Breast epithelium (tissue), 4 donors: ENCODE measurements at regions not wholly inside any gene's neighbourhood (a gene's known extent, or its start where the extent isn't known, plus 50 kb on each side); places are given as distances from the start of the nearest gene placed in this dataset.

ENCODE experiments used
- DNase-seq, 2 donors: peaks; one replicate each; pipeline ENCODE4 v3.0.0-alpha.2; 2019; ENCODE audit warnings: low spot score in 2 of 2
- H3K27ac ChIP-seq, 2 donors: fragments of 200-600 bp; sonication (generic) in 1 of 2; one replicate each; pipeline ENCODE4 v1.5.1; 2016 to 2019; ENCODE audit warnings: mild to moderate bottlenecking in 1 of 2
- H3K27me3 ChIP-seq, 2 donors: fragments of 200-600 bp; sonication (generic) in 1 of 2; one replicate each; pipeline versions ENCODE4 v1.5.1 to v1.6.0; 2017 to 2019; ENCODE audit warnings: control low read depth in 1 of 2, mild to moderate bottlenecking in 1 of 2
- H3K36me3 ChIP-seq: fragments of 200-600 bp; one replicate; pipeline ENCODE4 v1.5.1; 2019
- H3K4me1 ChIP-seq, 2 donors: fragments of 200-600 bp; sonication (generic); one replicate each; pipeline ENCODE4 v1.5.1; 2016 to 2019; ENCODE audit warnings: control low read depth in 1 of 2
- H3K4me3 ChIP-seq, 3 donors: fragments of 200-600 bp; sonication (generic); 1 replicate in 2 of 3; 2 replicates in 1 of 3; pipeline ENCODE4 v1.5.1; 2016 to 2019; ENCODE audit warnings: mild to moderate bottlenecking in 3 of 3, moderate library complexity in 2 of 3
- H3K9me3 ChIP-seq, 2 donors: fragments of 200-600 bp; sonication (generic) in 1 of 2; one replicate each; pipeline ENCODE4 v1.5.1; 2016 to 2019; ENCODE audit warnings: control low read depth in 1 of 2
- CTCF ChIP-seq, 3 donors: fragments of 450-650 bp; IDR thresholded peaks; one replicate each; pipeline ENCODE4 v1.5.1; 2016 to 2017; ENCODE audit warnings: antibody characterized with exemption in 3 of 3, mild to moderate bottlenecking in 3 of 3, moderate library complexity in 3 of 3
- POLR2A ChIP-seq: fragments of 450-650 bp; IDR thresholded peaks from one replicate; pipeline ENCODE4 v1.6.1; 2016; ENCODE audit warnings: antibody characterized with exemption, mild to moderate bottlenecking, moderate library complexity
- POLR2AphosphoS5 ChIP-seq, 3 donors: sonication (generic); formaldehyde crosslinking; IDR thresholded peaks; one replicate each; pipeline ENCODE4 v1.6.1; 2017; ENCODE audit warnings: antibody characterized with exemption in 3 of 3
- intact Hi-C: fragments of 100-400 bp; cut with DNase I; formaldehyde crosslinking; loops from one replicate; pipeline ENCODE4 v1.15.1; 2023; ENCODE audit warnings: low total_unique reads

GRCh38 chr7:68922850-68923249 is 675.4 kb upstream of the AUTS2 start:
- Histone ChIP-seq H3K9me3 (peaks cover 10 to 11% of the 10 kb centered on the region in 2 donors), H3K36me3 (no peaks in the 10 kb centered on the region), H3K27ac (no peak overlapping the region), H3K4me3 (no peak overlapping the region), H3K4me1 (no peaks in the 10 kb centered on the region), H3K27me3 (no peaks in the 10 kb centered on the region)
- no peak for TF ChIP-seq CTCF (IDR thresholded peaks at IDR 0.05)
- TF ChIP-seq POLR2AphosphoS5 (IDR thresholded peaks at IDR 0.05): no peak
- no peak for TF ChIP-seq POLR2A
- DNase-seq: no peak
- intact Hi-C loops: no loop called here

GRCh38 chr7:68925241-68925640 is 673.0 kb upstream of the AUTS2 start:
- Histone ChIP-seq H3K36me3 (no peaks in the 10 kb centered on the region), H3K4me3 (no peak overlapping the region), H3K9me3 (peaks cover 10 to 11% of the 10 kb centered on the region in 2 donors), H3K27ac (no peak overlapping the region), H3K4me1 (no peaks in the 10 kb centered on the region), H3K27me3 (no peaks in the 10 kb centered on the region)
- no peak for DNase-seq
- intact Hi-C loops: no loop called here
- no peak for TF ChIP-seq CTCF (IDR thresholded peaks at IDR 0.05)
- TF ChIP-seq POLR2A: no peak
- no peak for TF ChIP-seq POLR2AphosphoS5 (IDR thresholded peaks at IDR 0.05)

GRCh38 chr7:68929781-68930261 is 668.5 kb upstream of the AUTS2 start:
- DNase-seq: no peak
- no peaks in the 10 kb centered on the region for H3K36me3 ChIP-seq
- H3K27me3 ChIP-seq: no peaks in the 10 kb centered on the region
- peaks cover 0 to 7% of the 10 kb centered on the region in 2 donors for H3K9me3 ChIP-seq
- no peaks in the 10 kb centered on the region for H3K4me1 ChIP-seq
- TF ChIP-seq POLR2A (no peak), POLR2AphosphoS5 (IDR thresholded peaks at IDR 0.05) (no peak), CTCF (IDR thresholded peaks at IDR 0.05) (no peak)
- H3K4me3 ChIP-seq: no peak overlapping the region
- no peak overlapping the region for H3K27ac ChIP-seq
- intact Hi-C loops: no loop called here

- TF ChIP-seq CTCF (IDR thresholded peaks at IDR 0.05): no peak
- TF ChIP-seq POLR2A: no peak
- TF ChIP-seq POLR2AphosphoS5 (IDR thresholded peaks at IDR 0.05): no peak
- Histone ChIP-seq H3K4me3 (no peak overlapping the region), H3K9me3 (peaks cover 0 to 7% of the 10 kb centered on the region in 2 donors), H3K36me3 (no peaks in the 10 kb centered on the region), H3K4me1 (no peaks in the 10 kb centered on the region), H3K27me3 (no peaks in the 10 kb centered on the region), H3K27ac (no peak overlapping the region)
- DNase-seq: no peak
- intact Hi-C loops: no loop called here
Measured at GRCh38 chr7:68936471-68937035, 661.7 kb upstream of the AUTS2 start.

- H3K27ac ChIP-seq: no peak overlapping the region
- TF ChIP-seq POLR2AphosphoS5 (IDR thresholded peaks at IDR 0.05): no peak
- TF ChIP-seq POLR2A: no peak
- peaks cover 0 to 7% of the 10 kb centered on the region in 2 donors for H3K9me3 ChIP-seq
- no peaks in the 10 kb centered on the region for H3K27me3 ChIP-seq
- no peak for DNase-seq
- no peaks in the 10 kb centered on the region for H3K36me3 ChIP-seq
- H3K4me1 ChIP-seq: no peaks in the 10 kb centered on the region
- intact Hi-C loops: no loop called here
- H3K4me3 ChIP-seq: no peak overlapping the region
Measured at GRCh38 chr7:68938151-68938550, 660.1 kb upstream of the AUTS2 start.
